ENCODE measurements at regions not wholly inside any gene's neighbourhood (a gene's known extent, or its start where the extent isn't known, plus 50 kb on each side); places are given as distances from the start of the nearest gene placed in this dataset.
A peak's percentile ranks its signal among the peaks of the same experiment; 100 is the strongest.

GRCh38 chr7:33744293-33745075 is 160.9 kb upstream of the BMPER start:
- H3K27ac Mint-ChIP-seq (ENCODE audit: unreplicated experiment): no peak overlapping the region
- no peak for DNase-seq (ENCODE audit: extremely low spot score, unreplicated experiment)
- no peak overlapping the region for H3K4me3 Mint-ChIP-seq (ENCODE audit: unreplicated experiment)
- peaks cover 5% of the 10 kb centered on the region for H3K4me1 Mint-ChIP-seq (ENCODE audit: unreplicated experiment)
- TF ChIP-seq CTCF (IDR thresholded peaks at IDR 0.05): peak; percentile 36
- H3K36me3 Mint-ChIP-seq (ENCODE audit: unreplicated experiment): no peaks in the 10 kb centered on the region
- peaks cover 2% of the 10 kb centered on the region for H3K27me3 Mint-ChIP-seq (ENCODE audit: unreplicated experiment)
- no peaks in the 10 kb centered on the region for H3K9me3 Mint-ChIP-seq (ENCODE audit: unreplicated experiment)

- H3K4me3 Mint-ChIP-seq (ENCODE audit: unreplicated experiment): no peak overlapping the region
Observed at GRCh38 chr7:33745934-33746333, 159.4 kb upstream of the BMPER start.

GRCh38 chr7:33748793-33749192 is 156.5 kb upstream of the BMPER start:
- no peaks in the 10 kb centered on the region for H3K36me3 Mint-ChIP-seq (ENCODE audit: unreplicated experiment)
- H3K27ac Mint-ChIP-seq (ENCODE audit: unreplicated experiment): no peak overlapping the region
- peaks cover 2% of the 10 kb centered on the region for H3K27me3 Mint-ChIP-seq (ENCODE audit: unreplicated experiment)
- no peak for TF ChIP-seq CTCF (IDR thresholded peaks at IDR 0.05)
- no peak for DNase-seq (ENCODE audit: extremely low spot score, unreplicated experiment)
- H3K4me3 Mint-ChIP-seq (ENCODE audit: unreplicated experiment): no peak overlapping the region
- H3K4me1 Mint-ChIP-seq (ENCODE audit: unreplicated experiment): no peaks in the 10 kb centered on the region
- no peaks in the 10 kb centered on the region for H3K9me3 Mint-ChIP-seq (ENCODE audit: unreplicated experiment)

More at GRCh38 chr7:33745934-33746333, 159.4 kb upstream of the BMPER start:
- Mint-ChIP-seq H3K27ac (ENCODE audit: unreplicated experiment) (no peak overlapping the region), H3K27me3 (ENCODE audit: unreplicated experiment) (peaks cover 2% of the 10 kb centered on the region), H3K36me3 (ENCODE audit: unreplicated experiment) (no peaks in the 10 kb centered on the region), H3K4me1 (ENCODE audit: unreplicated experiment) (peaks cover 5% of the 10 kb centered on the region), H3K9me3 (ENCODE audit: unreplicated experiment) (no peaks in the 10 kb centered on the region)
- no peak for DNase-seq (ENCODE audit: extremely low spot score, unreplicated experiment)
- TF ChIP-seq CTCF (IDR thresholded peaks at IDR 0.05): no peak

GRCh38 chr7:33750177-33750576 is 155.2 kb upstream of the BMPER start:
- TF ChIP-seq CTCF (IDR thresholded peaks at IDR 0.05): no peak
- H3K27ac Mint-ChIP-seq (ENCODE audit: unreplicated experiment): no peak overlapping the region
- H3K4me1 Mint-ChIP-seq (ENCODE audit: unreplicated experiment): peaks cover 7% of the 10 kb centered on the region
- H3K9me3 Mint-ChIP-seq (ENCODE audit: unreplicated experiment): no peaks in the 10 kb centered on the region
- no peak overlapping the region for H3K4me3 Mint-ChIP-seq (ENCODE audit: unreplicated experiment)
- H3K36me3 Mint-ChIP-seq (ENCODE audit: unreplicated experiment): no peaks in the 10 kb centered on the region
- no peak for DNase-seq (ENCODE audit: extremely low spot score, unreplicated experiment)
- H3K27me3 Mint-ChIP-seq (ENCODE audit: unreplicated experiment): peaks cover 2% of the 10 kb centered on the region

- TF ChIP-seq CTCF (IDR thresholded peaks at IDR 0.05): no peak
- Mint-ChIP-seq H3K27me3 (ENCODE audit: unreplicated experiment) (peaks cover 2% of the 10 kb centered on the region), H3K9me3 (ENCODE audit: unreplicated experiment) (no peaks in the 10 kb centered on the region), H3K27ac (ENCODE audit: unreplicated experiment) (no peak overlapping the region), H3K36me3 (ENCODE audit: unreplicated experiment) (no peaks in the 10 kb centered on the region), H3K4me3 (ENCODE audit: unreplicated experiment) (no peak overlapping the region), H3K4me1 (ENCODE audit: unreplicated experiment) (peaks cover 7% of the 10 kb centered on the region)
- no peak for DNase-seq (ENCODE audit: extremely low spot score, unreplicated experiment)
Observed at GRCh38 chr7:33751443-33751842, 153.9 kb upstream of the BMPER start.
